Fibroblast of pulmonary artery (primary cell): ENCODE measurements at regions not wholly inside any gene's neighbourhood (a gene's known extent, or its start where the extent isn't known, plus 50 kb on each side); places are given as distances from the start of the nearest gene placed in this dataset.

Source experiments
- DNase-seq: peaks from one replicate; pipeline ENCODE4 v3.0.0-alpha.2; 2010; ENCODE audit warnings: low read depth
- H3K4me3 ChIP-seq: replicated peaks from 2 replicates; pipeline ENCODE4 v1.5.1; 2011; ENCODE audit warnings: low read depth, mild to moderate bottlenecking, control low read depth, low read length, moderate library complexity
- CTCF ChIP-seq: IDR thresholded peaks from 2 replicates; pipeline ENCODE4 v1.5.1; 2011; ENCODE audit warnings: mild to moderate bottlenecking, control low read depth, low read length, inconsistent platforms; ENCODE audit errors: missing control alignments

- DNase-seq: no peak
- H3K4me3 ChIP-seq: no peak overlapping the region
- no peak for TF ChIP-seq CTCF
These were observed 309.2 kb upstream of the SHH start for GRCh38 chr7:156121434-156121833.

- TF ChIP-seq CTCF: no peak
- no peak overlapping the region for H3K4me3 ChIP-seq
- no peak for DNase-seq
These were observed 308.3 kb upstream of the SHH start for GRCh38 chr7:156120552-156120951.

- TF ChIP-seq CTCF: no peak
- DNase-seq: no peak
- no peak overlapping the region for H3K4me3 ChIP-seq
These were observed 307.5 kb upstream of the SHH start for GRCh38 chr7:156119771-156120170.

- no peak overlapping the region for H3K4me3 ChIP-seq
- no peak for TF ChIP-seq CTCF
- no peak for DNase-seq
These were observed 306.0 kb upstream of the SHH start for GRCh38 chr7:156118248-156118645.

GRCh38 chr7:156117542-156118247, 305.4 kb upstream of the SHH start:
- DNase-seq: no peak
- no peak overlapping the region for H3K4me3 ChIP-seq
- no peak for TF ChIP-seq CTCF

GRCh38 chr7:156116514-156117215, 304.4 kb upstream of the SHH start:
- DNase-seq: no peak
- TF ChIP-seq CTCF: no peak
- no peak overlapping the region for H3K4me3 ChIP-seq
